ENCODE measurements at regions not wholly inside any gene's neighbourhood (a gene's known extent, or its start where the extent isn't known, plus 50 kb on each side); places are given as distances from the start of the nearest gene placed in this dataset.

- no peak overlapping the region for H2AFZ ChIP-seq (ENCODE audit: low read depth, low read length)
- no peaks in the 10 kb centered on the region for H3K9me3 ChIP-seq (ENCODE audit: insufficient read depth, low read length)
- TF ChIP-seq EZH2phosphoT487 (IDR thresholded peaks at IDR 0.05; ENCODE audit: low read depth) (no peak), CTCF (IDR thresholded peaks at IDR 0.05; ENCODE audit: low read depth, low read length) (no peak)
Measured at GRCh38 chr9:107960916-107961315, 471.3 kb upstream of the KLF4 start.

DNA sequence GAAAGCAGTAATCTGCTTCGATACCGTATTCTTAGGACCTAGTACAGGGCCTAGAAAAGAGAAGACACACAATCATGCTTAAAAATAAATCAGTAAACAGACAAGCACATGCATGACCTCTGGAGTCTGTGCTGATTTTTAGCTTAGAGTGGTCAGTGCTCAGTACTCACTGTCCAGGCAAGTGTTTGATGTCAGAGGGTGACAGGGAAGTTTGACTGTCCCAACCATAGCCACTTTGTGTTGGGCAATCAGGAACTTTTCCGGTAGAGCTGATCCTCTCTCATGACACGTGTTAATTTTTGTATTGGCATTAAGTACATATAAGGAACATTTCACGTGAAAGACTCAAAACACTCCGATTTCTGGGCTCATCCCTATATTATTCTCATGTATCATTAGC lies 464.7 kb upstream of the KLF4 start:
- H4K20me1 ChIP-seq (ENCODE audit: insufficient read depth, low read length) = no peaks in the 10 kb centered on the region
- no peak overlapping the region for H3K27ac ChIP-seq (ENCODE audit: low read length)
- H3K9ac ChIP-seq (ENCODE audit: low read length) = no peak overlapping the region
- H3K4me2 ChIP-seq (ENCODE audit: low read length) = no peak overlapping the region
- peaks cover 6% of the 10 kb centered on the region; the same call in 1 of the 2 replicates for H3K27me3 ChIP-seq (ENCODE audit: low read depth, low read length)
- no peak overlapping the region for H2AFZ ChIP-seq (ENCODE audit: low read depth, low read length)
- H3K36me3 ChIP-seq (replicated peaks; ENCODE audit: low read depth, low read length) = no peaks in the 10 kb centered on the region
- no peak overlapping the region for H3K4me3 ChIP-seq (ENCODE audit: low read length)
- H3K79me2 ChIP-seq (ENCODE audit: low read length) = no peaks in the 10 kb centered on the region
- H3K4me1 ChIP-seq (ENCODE audit: low read length) = no peaks in the 10 kb centered on the region
- TF ChIP-seq EZH2phosphoT487 (IDR thresholded peaks at IDR 0.05; ENCODE audit: low read depth) = no peak
- no peaks in the 10 kb centered on the region for H3K9me3 ChIP-seq (ENCODE audit: insufficient read depth, low read length)

More at GRCh38 chr9:107960916-107961315, 471.3 kb upstream of the KLF4 start:
- no peak overlapping the region for H3K4me2 ChIP-seq (ENCODE audit: low read length)
- peaks cover 4% of the 10 kb centered on the region; the same call in 1 of the 2 replicates for H3K27me3 ChIP-seq (ENCODE audit: low read depth, low read length)
- H3K9ac ChIP-seq (ENCODE audit: low read length) = no peak overlapping the region
- H3K79me2 ChIP-seq (ENCODE audit: low read length) = no peaks in the 10 kb centered on the region
- H4K20me1 ChIP-seq (ENCODE audit: insufficient read depth, low read length) = no peaks in the 10 kb centered on the region
- H3K4me3 ChIP-seq (ENCODE audit: low read length) = no peak overlapping the region
- H3K27ac ChIP-seq (ENCODE audit: low read length) = no peak overlapping the region
- H3K4me1 ChIP-seq (ENCODE audit: low read length) = no peaks in the 10 kb centered on the region
- H3K36me3 ChIP-seq (replicated peaks; ENCODE audit: low read depth, low read length) = no peaks in the 10 kb centered on the region

DNA sequence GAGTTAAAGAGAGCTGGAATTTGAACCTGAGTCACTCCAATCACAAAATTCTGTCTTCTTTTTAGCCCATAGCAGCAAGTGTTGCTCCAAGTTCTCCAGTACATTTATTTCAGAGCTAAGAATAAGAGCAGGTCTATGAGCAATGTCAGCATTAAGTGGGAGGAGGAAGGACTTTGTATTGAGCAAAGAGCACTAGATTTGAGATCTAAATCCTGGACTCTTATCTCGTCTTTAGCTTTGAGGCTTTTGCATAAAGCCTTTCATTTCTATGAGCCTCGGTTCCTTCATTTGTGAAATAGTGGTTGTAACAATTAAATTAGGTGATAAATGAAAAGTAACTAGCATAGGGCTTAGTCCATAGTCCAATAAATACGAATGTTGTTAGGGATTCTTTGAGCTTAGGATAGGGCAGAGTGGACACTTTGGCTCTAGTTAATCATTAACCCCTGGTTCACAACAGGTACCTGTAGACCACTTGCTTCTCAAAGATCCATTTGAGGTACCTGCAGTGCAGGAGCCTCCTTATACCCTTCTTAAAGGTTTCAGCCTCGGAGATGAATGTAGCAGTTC lies 464.1 kb upstream of the KLF4 start:
- H3K36me3 ChIP-seq (replicated peaks; ENCODE audit: low read depth, low read length) = no peaks in the 10 kb centered on the region

DNA sequence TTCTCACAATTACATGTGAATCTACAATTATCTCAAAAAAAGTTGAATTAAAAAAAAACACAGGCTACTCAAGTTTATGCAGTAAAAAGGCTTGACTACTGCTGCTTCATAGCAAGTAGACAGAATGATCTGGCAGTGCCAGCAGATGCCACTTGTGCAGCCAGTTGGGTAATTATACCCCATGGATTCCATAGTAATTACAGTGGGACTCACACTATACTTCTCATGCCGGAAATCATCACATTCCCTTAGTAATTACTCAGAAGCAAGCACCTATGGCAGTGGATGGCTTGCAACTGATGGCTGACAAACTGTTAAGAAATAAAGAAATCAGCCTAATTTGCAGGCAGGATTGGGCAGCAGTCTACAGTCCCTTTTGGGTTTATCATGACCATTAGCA lies 463.2 kb upstream of the KLF4 start:
- no peak for TF ChIP-seq CTCF (IDR thresholded peaks at IDR 0.05; ENCODE audit: low read depth, low read length)
- no peak for TF ChIP-seq EZH2phosphoT487 (IDR thresholded peaks at IDR 0.05; ENCODE audit: low read depth)
- Histone ChIP-seq H2AFZ (ENCODE audit: low read depth, low read length) (no peak overlapping the region), H4K20me1 (ENCODE audit: insufficient read depth, low read length) (no peaks in the 10 kb centered on the region), H3K4me2 (ENCODE audit: low read length) (no peak overlapping the region), H3K4me3 (ENCODE audit: low read length) (no peak overlapping the region), H3K79me2 (ENCODE audit: low read length) (no peaks in the 10 kb centered on the region), H3K9ac (ENCODE audit: low read length) (no peak overlapping the region), H3K9me3 (ENCODE audit: insufficient read depth, low read length) (no peaks in the 10 kb centered on the region), H3K4me1 (ENCODE audit: low read length) (no peaks in the 10 kb centered on the region), H3K36me3 (replicated peaks; ENCODE audit: low read depth, low read length) (no peaks in the 10 kb centered on the region), H3K27me3 (ENCODE audit: low read depth, low read length) (peaks cover 6% of the 10 kb centered on the region; the same call in 1 of the 2 replicates), H3K27ac (ENCODE audit: low read length) (no peak overlapping the region)

More for the DNA sequence above, 464.1 kb upstream of the KLF4 start:
- Histone ChIP-seq H3K4me1 (ENCODE audit: low read length) (no peaks in the 10 kb centered on the region), H3K4me3 (ENCODE audit: low read length) (no peak overlapping the region), H2AFZ (ENCODE audit: low read depth, low read length) (no peak overlapping the region), H3K79me2 (ENCODE audit: low read length) (no peaks in the 10 kb centered on the region), H3K4me2 (ENCODE audit: low read length) (no peak overlapping the region), H3K27me3 (ENCODE audit: low read depth, low read length) (peaks cover 6% of the 10 kb centered on the region; the same call in 1 of the 2 replicates), H3K9me3 (ENCODE audit: insufficient read depth, low read length) (no peaks in the 10 kb centered on the region), H4K20me1 (ENCODE audit: insufficient read depth, low read length) (no peaks in the 10 kb centered on the region), H3K27ac (ENCODE audit: low read length) (no peak overlapping the region), H3K9ac (ENCODE audit: low read length) (no peak overlapping the region)
- TF ChIP-seq CTCF (IDR thresholded peaks at IDR 0.05; ENCODE audit: low read depth, low read length) = no peak
- no peak for TF ChIP-seq EZH2phosphoT487 (IDR thresholded peaks at IDR 0.05; ENCODE audit: low read depth)
